ENCODE measurements at regions not wholly inside any gene's neighbourhood (a gene's known extent, or its start where the extent isn't known, plus 50 kb on each side); places are given as distances from the start of the nearest gene placed in this dataset.

DNA sequence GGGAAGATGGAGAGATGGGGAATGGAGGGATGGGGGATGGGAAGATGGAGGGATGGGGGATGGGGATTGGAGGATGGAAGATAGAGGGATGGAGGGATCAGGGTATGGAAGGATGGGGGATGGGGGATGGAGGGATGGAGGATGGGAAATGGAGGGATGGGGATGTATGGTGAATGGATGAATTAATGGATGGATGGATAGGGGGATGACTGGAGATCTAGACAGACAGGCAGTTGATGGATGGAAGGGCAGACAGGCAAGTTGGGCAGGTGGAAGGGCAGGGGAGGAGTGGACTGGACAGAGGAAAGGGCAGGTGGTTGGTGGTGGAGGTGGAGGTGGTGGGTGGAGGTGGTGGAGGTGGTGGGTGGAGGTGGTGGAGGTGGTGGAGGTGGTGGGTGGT, 167.2 kb downstream of the C9orf50 start:
- no peak for TF ChIP-seq SAP30 (IDR thresholded peaks at IDR 0.05; ENCODE audit: insufficient read depth, insufficient replicate concordance, low read length)
- TF ChIP-seq PHF8 (conservative IDR thresholded peaks at IDR 0.05; ENCODE audit: low read depth, low read length), result no peak
